ENCODE measurements at regions not wholly inside any gene's neighbourhood (a gene's known extent, or its start where the extent isn't known, plus 50 kb on each side); places are given as distances from the start of the nearest gene placed in this dataset.

DNA sequence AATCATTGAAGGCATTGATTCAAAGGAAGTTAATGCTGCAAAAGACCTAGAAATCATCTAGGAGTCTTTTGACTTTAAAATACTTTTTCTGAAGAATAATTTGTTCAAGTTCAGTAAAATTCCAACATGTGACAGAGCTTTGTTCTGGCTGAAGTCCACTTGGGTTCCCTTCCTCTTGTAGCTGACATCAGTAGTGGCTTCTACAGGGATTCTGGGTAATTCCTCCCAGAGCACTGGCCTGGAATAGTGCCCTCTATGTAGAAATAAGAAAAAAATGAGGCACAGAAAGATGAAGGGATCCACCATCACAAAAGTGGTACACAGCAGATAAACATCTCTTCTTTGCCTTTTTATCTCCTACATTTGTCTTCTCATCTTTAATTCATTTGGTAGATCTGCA, 548.1 kb downstream of the LTN1 start:
- Mint-ChIP-seq H3K27me3 (ENCODE audit: insufficient read depth, unreplicated experiment) (no peaks in the 10 kb centered on the region), H3K9me3 (ENCODE audit: unreplicated experiment) (peaks cover 10% of the 10 kb centered on the region), H3K4me3 (ENCODE audit: unreplicated experiment) (no peak overlapping the region), H3K4me1 (ENCODE audit: low read depth, unreplicated experiment) (no peaks in the 10 kb centered on the region), H3K27ac (ENCODE audit: unreplicated experiment) (no peak overlapping the region), H3K36me3 (ENCODE audit: insufficient read depth, unreplicated experiment) (no peaks in the 10 kb centered on the region)
- DNase-seq = no peak
- Histone ChIP-seq H3K27me3 (replicated peaks; ENCODE audit: control insufficient read depth, insufficient read depth, low read length) (no peaks in the 10 kb centered on the region), H3K9me3 (no peaks in the 10 kb centered on the region), H3K36me3 (ENCODE audit: control insufficient read depth, insufficient read depth, low read length) (no peaks in the 10 kb centered on the region), H3K4me1 (no peaks in the 10 kb centered on the region), H3K4me3 (ENCODE audit: low read depth, low read length) (no peak overlapping the region)
- TF ChIP-seq, protein P1, sequence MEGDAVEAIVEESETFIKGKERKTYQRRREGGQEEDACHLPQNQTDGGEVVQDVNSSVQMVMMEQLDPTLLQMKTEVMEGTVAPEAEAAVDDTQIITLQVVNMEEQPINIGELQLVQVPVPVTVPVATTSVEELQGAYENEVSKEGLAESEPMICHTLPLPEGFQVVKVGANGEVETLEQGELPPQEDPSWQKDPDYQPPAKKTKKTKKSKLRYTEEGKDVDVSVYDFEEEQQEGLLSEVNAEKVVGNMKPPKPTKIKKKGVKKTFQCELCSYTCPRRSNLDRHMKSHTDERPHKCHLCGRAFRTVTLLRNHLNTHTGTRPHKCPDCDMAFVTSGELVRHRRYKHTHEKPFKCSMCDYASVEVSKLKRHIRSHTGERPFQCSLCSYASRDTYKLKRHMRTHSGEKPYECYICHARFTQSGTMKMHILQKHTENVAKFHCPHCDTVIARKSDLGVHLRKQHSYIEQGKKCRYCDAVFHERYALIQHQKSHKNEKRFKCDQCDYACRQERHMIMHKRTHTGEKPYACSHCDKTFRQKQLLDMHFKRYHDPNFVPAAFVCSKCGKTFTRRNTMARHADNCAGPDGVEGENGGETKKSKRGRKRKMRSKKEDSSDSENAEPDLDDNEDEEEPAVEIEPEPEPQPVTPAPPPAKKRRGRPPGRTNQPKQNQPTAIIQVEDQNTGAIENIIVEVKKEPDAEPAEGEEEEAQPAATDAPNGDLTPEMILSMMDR (IDR thresholded peaks at IDR 0.05; ENCODE audit: insufficient read depth in 1 of 2, low read depth in 1 of 2, low read length in 1 of 2, severe bottlenecking in 1 of 2, unreplicated experiment in 1 of 2) = no peak
- ChIA-PET POLR2A (no interaction called here), CTCF (no interaction called here)
- intact Hi-C loops (cut with micrococcal nuclease; ENCODE audit: unreplicated experiment) = no loop called here
- no TSS peak for BruUV-seq (replicated peaks)

DNA sequence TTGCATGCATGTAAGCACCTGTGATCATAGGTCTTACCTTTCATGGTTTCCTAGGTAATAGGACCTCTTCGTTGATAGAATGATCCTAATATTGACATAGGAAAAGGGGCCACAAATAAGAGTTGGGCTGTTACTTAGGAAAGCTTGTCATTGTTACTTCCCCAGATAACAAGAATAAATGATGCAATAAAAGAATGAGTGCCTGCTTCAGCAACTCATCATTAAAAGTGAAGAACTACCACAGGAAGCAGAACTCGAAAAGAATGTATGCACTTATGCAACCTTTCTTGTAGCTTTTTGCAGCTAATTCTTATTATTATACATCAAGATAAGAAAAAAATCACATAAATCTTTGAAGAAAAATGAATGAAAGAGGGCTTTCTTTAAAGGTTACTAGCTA, 548.6 kb downstream of the LTN1 start:
- Mint-ChIP-seq H3K9me3 (ENCODE audit: unreplicated experiment) (peaks cover 10% of the 10 kb centered on the region), H3K4me1 (ENCODE audit: low read depth, unreplicated experiment) (no peaks in the 10 kb centered on the region), H3K36me3 (ENCODE audit: insufficient read depth, unreplicated experiment) (no peaks in the 10 kb centered on the region), H3K27ac (ENCODE audit: unreplicated experiment) (no peak overlapping the region), H3K27me3 (ENCODE audit: insufficient read depth, unreplicated experiment) (no peaks in the 10 kb centered on the region), H3K4me3 (ENCODE audit: unreplicated experiment) (no peak overlapping the region)
- ChIA-PET CTCF (no interaction called here), POLR2A (no interaction called here)
- no peak for DNase-seq
- intact Hi-C loops (cut with micrococcal nuclease; ENCODE audit: unreplicated experiment) = no loop called here
- TF ChIP-seq, protein P1 (IDR thresholded peaks at IDR 0.05; ENCODE audit: insufficient read depth in 1 of 2, low read depth in 1 of 2, low read length in 1 of 2, severe bottlenecking in 1 of 2, unreplicated experiment in 1 of 2) = no peak
- Histone ChIP-seq H3K4me3 (ENCODE audit: low read depth, low read length) (no peak overlapping the region), H3K9me3 (no peaks in the 10 kb centered on the region), H3K27me3 (replicated peaks; ENCODE audit: control insufficient read depth, insufficient read depth, low read length) (no peaks in the 10 kb centered on the region), H3K4me1 (no peaks in the 10 kb centered on the region), H3K36me3 (ENCODE audit: control insufficient read depth, insufficient read depth, low read length) (no peaks in the 10 kb centered on the region)
- BruUV-seq (replicated peaks) = no TSS peak

DNA sequence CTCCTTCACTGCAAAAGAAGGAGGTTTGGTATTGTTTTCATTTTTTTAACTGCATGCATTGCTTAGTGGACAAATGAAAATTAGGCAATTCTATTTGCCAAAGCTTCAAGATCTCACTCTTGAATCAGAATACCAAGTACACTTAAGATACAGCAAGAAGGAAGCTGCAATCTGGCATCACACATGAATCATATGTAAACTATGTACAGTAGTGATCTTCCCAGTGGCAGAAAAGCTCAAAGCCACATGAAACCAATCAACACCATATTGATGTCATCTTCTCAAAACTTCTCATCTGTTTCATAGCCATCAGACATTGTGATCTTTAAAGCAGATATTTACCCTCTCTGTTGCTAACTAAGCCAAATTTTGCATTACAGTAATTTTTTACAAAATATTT, 550.1 kb downstream of the LTN1 start:
- H3K27ac Mint-ChIP-seq (ENCODE audit: unreplicated experiment) = no peak overlapping the region
- no peaks in the 10 kb centered on the region for H3K36me3 Mint-ChIP-seq (ENCODE audit: insufficient read depth, unreplicated experiment)
- Histone ChIP-seq H3K4me1 (no peaks in the 10 kb centered on the region), H3K4me3 (ENCODE audit: low read depth, low read length) (no peak overlapping the region), H3K27me3 (replicated peaks; ENCODE audit: control insufficient read depth, insufficient read depth, low read length) (no peaks in the 10 kb centered on the region), H3K9me3 (no peaks in the 10 kb centered on the region), H3K36me3 (ENCODE audit: control insufficient read depth, insufficient read depth, low read length) (no peaks in the 10 kb centered on the region)
- intact Hi-C loops (cut with micrococcal nuclease; ENCODE audit: unreplicated experiment) = no loop called here
- ChIA-PET CTCF (no interaction called here), POLR2A (no interaction called here)
- no peaks in the 10 kb centered on the region for H3K4me1 Mint-ChIP-seq (ENCODE audit: low read depth, unreplicated experiment)
- H3K27me3 Mint-ChIP-seq (ENCODE audit: insufficient read depth, unreplicated experiment) = no peaks in the 10 kb centered on the region
- no TSS peak for BruUV-seq (replicated peaks)
- no peak for DNase-seq
- TF ChIP-seq, protein P1 (IDR thresholded peaks at IDR 0.05; ENCODE audit: insufficient read depth in 1 of 2, low read depth in 1 of 2, low read length in 1 of 2, severe bottlenecking in 1 of 2, unreplicated experiment in 1 of 2) = no peak
- H3K9me3 Mint-ChIP-seq (ENCODE audit: unreplicated experiment) = peaks cover 10% of the 10 kb centered on the region
- no peak overlapping the region for H3K4me3 Mint-ChIP-seq (ENCODE audit: unreplicated experiment)

Measured in Caco-2 (cell line).